ENCODE measurements at regions not wholly inside any gene's neighbourhood (a gene's known extent, or its start where the extent isn't known, plus 50 kb on each side); places are given as distances from the start of the nearest gene placed in this dataset.

DNA sequence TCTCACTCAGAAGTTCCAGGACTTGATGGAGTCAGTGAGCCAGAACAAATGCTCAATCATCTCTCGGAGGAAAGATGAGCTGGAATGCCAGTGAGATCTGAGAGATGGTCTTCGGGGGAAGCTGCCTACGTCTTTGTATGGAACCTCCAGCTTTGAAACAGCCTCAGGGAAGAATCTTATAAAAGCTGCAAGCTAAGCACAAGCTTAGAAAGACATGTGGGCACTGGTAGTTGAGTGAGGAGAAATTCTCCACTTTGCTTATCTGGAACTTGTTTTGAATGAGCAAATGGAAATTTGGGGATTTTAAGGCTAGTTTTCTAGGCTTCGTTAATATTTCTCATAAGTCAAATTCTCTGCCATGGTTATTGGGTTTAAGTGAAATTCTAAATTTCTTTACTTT is 594.4 kb downstream of the QKI start:
- no peak for DNase-seq
- Histone ChIP-seq H3K4me3 (no peak overlapping the region), H3K27ac (no peak overlapping the region), H3K27me3 (no peaks in the 10 kb centered on the region), H3K4me1 (0 out of 2 replicates have a peak, but pooled peaks cover 3% of the 10 kb centered on the region), H3K36me3 (no peaks in the 10 kb centered on the region), H3K9me3 (replicated peaks) (no peaks in the 10 kb centered on the region)

DNA sequence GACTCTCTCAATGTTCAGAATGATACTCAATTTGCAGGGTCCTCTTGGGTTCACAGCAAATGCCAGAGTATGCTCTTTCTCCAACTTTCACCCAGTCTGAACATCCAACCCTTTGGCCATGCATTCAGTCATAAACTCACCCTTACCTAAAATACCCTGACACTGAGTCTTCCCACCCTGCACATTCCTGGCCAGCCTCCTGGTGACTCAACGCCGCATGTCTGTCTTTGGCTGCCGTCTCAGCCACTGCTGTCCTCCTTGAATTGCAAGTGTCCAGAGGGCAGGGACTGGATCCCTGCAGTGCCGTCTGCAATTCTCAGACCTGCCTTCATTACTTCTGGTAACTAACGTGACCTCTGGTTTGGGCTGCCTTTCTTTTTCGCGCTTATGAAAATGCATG is 593.4 kb downstream of the QKI start:
- H3K4me3 ChIP-seq: no peak overlapping the region
- H3K4me1 ChIP-seq: no peaks in the 10 kb centered on the region
- no peaks in the 10 kb centered on the region for H3K36me3 ChIP-seq
- DNase-seq: no peak
- H3K27ac ChIP-seq: no peak overlapping the region
- no peaks in the 10 kb centered on the region for H3K9me3 ChIP-seq (replicated peaks)
- H3K27me3 ChIP-seq: no peaks in the 10 kb centered on the region

DNA sequence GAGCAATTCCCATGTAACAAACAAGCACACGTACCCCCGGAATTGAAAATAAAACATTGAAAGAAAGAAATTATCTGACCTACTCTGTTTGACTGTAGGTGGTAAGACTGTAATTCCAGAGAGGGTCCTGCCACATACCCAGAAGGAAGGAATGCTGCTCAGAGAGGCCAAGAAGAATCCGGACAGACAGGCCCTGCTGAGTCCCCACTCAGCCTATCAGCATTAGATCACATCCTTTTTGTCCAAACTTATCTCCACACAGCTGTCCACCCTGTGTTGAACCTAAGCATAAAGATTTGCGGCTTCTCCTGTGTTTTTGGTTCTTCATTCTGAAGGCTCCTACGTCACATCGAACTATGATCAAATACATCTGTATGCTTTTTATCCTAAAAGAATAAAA is 591.9 kb downstream of the QKI start:
- Histone ChIP-seq H3K4me3 (no peak overlapping the region), H3K9me3 (replicated peaks) (no peaks in the 10 kb centered on the region; the same call in 1 of the 2 replicates), H3K36me3 (no peaks in the 10 kb centered on the region), H3K4me1 (no peaks in the 10 kb centered on the region), H3K27me3 (no peaks in the 10 kb centered on the region), H3K27ac (no peak overlapping the region)
- no peak for DNase-seq

DNA sequence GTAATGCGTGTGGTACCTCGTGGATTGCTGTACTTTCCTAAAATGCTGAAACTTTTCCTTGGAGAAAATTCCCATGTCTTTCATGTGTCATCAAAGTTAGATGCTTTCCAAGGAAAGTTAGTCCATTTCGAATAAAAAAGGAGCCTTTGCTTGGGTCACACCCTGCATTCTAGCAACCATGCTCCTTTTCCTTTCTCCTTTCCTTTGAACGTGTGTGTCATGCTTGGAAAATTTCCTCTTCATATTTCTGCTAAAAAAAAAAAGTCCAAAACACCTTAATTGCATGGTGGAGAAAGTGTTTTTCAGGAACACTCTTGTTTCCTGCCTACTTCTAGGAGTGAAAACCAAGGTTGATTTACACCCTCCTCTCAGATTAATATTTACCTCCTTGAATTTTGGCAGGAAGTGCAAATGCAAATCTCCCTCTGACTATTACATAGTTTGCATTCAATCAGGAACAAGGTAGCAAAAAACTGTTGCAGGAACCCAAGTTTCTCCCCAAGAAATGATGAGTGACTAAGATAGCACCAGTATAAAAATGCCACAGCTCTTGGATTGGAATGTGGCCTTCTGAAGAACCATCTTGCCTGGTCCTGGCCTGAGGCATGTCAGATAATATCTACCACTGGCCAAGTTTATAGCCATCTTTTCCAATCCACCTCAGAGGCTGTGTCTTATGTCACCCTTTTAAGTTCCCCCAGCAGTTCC is 590.6 kb downstream of the QKI start:
- no peak overlapping the region for H3K4me3 ChIP-seq
- peaks cover 5% of the 10 kb centered on the region; the same call in 1 of the 2 replicates for H3K9me3 ChIP-seq (replicated peaks)
- no peaks in the 10 kb centered on the region for H3K27me3 ChIP-seq
- DNase-seq: no peak
- no peak overlapping the region for H3K27ac ChIP-seq
- H3K4me1 ChIP-seq: no peaks in the 10 kb centered on the region
- no peaks in the 10 kb centered on the region for H3K36me3 ChIP-seq

DNA sequence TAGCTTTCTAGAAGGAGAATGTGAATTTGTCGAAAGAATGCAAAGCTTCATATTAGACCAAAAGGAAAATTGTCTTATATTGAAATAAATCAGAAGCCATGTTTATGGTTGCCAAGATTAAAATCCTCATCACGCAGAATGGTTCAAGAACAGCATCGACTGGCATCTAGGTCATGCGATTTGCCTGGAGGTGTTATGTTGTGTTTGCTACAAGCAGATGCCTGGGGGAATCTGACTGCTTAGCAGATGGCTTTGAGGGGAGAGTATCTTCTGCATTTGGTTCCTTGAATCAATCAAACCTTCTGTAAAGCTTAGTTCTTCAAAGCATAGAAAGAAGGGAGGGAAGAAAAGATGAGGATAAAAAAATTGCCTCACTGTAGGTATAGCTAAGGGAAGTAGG is 585.8 kb downstream of the QKI start:
- no peak overlapping the region for H3K27ac ChIP-seq
- no peaks in the 10 kb centered on the region for H3K36me3 ChIP-seq
- no peaks in the 10 kb centered on the region for H3K27me3 ChIP-seq
- no peak overlapping the region for H3K4me3 ChIP-seq
- no peak for DNase-seq
- peaks cover under 1% of the 10 kb centered on the region; the same call in 1 of the 2 replicates for H3K4me1 ChIP-seq
- peaks cover 5% of the 10 kb centered on the region; the same call in 1 of the 2 replicates for H3K9me3 ChIP-seq (replicated peaks)

DNA sequence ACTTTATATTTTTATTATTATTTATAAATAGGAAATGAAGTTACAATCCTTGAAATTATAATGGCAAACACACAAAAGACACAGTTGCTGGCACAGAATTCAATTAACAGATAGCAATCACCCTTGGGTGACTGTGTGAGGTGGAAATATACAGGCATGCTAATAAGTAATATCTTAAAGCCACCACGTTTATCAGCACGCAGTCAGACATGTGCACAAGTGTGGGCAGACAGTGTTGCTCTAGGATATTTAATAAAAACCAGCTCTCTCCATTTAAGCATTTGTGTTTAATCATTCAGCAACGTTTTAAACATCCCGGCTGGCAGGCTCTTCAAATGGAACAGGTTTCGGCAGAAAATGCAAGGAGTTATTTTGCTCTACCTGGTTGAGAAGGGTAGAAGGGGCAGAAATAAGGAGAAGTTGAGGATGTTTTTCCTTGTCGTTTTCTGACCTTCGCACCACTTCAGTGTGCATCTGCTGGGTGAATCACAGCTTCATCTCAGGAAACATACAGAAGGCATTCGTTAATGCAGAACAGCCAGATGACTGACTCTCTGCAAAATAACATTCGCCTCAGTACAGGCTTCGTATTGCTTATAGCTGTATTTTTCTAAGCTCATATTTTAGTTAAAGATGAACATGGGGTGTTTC is 585.1 kb downstream of the QKI start:
- Histone ChIP-seq H3K36me3 (no peaks in the 10 kb centered on the region), H3K4me3 (no peak overlapping the region), H3K27me3 (no peaks in the 10 kb centered on the region), H3K9me3 (replicated peaks) (peaks cover 5% of the 10 kb centered on the region; the same call in 1 of the 2 replicates), H3K4me1 (peaks cover 8% of the 10 kb centered on the region), H3K27ac (no peak overlapping the region)
- no peak for DNase-seq

DNA sequence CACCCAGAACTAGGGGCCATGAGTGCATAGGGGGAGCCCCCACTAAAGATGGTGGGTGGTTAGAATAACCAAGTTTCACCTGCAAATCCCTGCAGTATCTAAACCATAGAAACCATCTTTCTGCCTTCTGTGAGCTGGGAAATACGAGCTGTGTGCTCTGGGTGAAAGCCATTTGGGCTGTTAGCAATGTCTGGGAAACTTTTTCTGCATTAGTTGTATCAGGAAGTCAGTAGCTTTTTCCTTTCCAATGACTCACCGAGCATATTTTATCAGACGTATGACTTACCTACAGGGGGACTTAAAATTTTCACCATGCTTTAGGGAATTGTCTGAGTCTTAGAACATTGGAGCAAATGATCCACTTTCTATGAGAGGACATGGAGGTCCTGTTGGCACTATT is 584.0 kb downstream of the QKI start:
- Histone ChIP-seq H3K36me3 (no peaks in the 10 kb centered on the region), H3K27ac (no peak overlapping the region), H3K4me3 (no peak overlapping the region), H3K27me3 (no peaks in the 10 kb centered on the region), H3K4me1 (peaks cover 19% of the 10 kb centered on the region), H3K9me3 (replicated peaks) (peaks cover 5% of the 10 kb centered on the region; the same call in 1 of the 2 replicates)
- DNase-seq: no peak

DNA sequence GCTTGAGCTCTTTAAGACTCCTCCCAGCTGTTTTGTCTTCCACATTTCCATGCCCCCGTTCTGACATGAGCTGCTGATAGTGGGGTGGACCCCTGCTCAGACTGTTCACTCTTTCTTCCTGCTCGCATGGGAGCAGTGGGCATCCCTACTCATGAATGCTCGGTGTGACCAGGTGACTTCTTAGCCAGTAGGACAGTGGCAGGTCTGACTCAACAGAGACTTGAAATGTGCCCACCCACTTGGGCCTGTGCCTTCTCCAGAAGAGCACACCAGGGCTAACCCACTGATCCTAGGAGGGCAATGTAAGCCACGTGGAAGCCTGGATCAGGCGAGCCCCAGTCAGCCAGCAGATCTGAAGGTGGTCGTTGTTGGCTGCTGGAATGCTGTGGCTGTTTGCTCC is 582.0 kb downstream of the QKI start:
- Histone ChIP-seq H3K4me3 (no peak overlapping the region), H3K9me3 (replicated peaks) (peaks cover 5% of the 10 kb centered on the region; the same call in 1 of the 2 replicates), H3K36me3 (no peaks in the 10 kb centered on the region), H3K27me3 (no peaks in the 10 kb centered on the region), H3K27ac (no peak overlapping the region), H3K4me1 (peaks cover 39% of the 10 kb centered on the region)
- DNase-seq: no peak

DNA sequence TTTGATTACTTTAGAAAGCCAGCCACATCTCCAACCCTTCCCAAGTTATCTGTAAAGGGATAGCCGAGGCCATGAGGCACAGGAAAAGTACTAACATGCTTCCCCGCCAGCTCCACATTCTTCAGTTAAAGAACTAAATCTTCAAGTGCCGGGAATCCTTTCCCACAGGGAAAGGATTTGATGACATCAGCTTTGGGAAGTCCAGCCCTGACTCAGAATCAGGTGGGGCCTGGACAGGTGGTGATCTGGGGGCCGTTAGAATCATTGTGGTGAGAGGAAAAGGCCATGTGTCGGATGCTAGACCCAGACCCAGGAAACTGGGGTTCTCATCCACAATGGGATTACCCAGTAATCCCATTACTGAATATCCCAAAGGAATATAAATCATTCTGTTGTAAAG is 580.0 kb downstream of the QKI start:
- H3K27me3 ChIP-seq: no peaks in the 10 kb centered on the region
- peak; percentile 71 to 75 for DNase-seq

DNA sequence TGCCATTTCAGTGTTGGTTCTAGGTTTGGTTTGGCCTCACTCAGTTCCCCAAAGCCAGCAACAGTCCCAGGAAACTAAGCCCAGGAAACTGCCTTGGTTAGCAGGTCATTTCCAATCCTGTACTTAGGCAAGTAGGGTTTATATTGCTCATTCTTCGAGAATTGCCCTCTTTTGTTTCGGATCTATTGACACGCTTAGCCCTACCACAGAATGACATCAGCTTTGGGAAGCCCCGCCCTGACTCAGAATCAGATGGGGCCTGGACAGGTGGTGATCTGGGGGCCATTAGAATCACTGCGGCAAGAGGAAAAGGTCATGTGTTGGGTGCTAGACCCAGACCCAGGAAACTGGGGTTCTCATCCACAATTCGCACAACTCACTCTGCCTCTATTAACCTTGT is 578.2 kb downstream of the QKI start:
- H3K27me3 ChIP-seq: no peaks in the 10 kb centered on the region
- peak overlapping the region; percentile 63 for H3K27ac ChIP-seq
- no peaks in the 10 kb centered on the region for H3K36me3 ChIP-seq
- H3K4me3 ChIP-seq: 0 out of 2 replicates have a peak overlapping the region, but pooled peaks have one; percentile 1
- no peaks in the 10 kb centered on the region for H3K9me3 ChIP-seq (replicated peaks)
- DNase-seq: peak; percentile 72 to 77
- H3K4me1 ChIP-seq: peaks cover 42% of the 10 kb centered on the region

More for the DNA sequence above, 580.0 kb downstream of the QKI start:
- no peaks in the 10 kb centered on the region for H3K36me3 ChIP-seq
- no peaks in the 10 kb centered on the region for H3K9me3 ChIP-seq (replicated peaks)
- no peak overlapping the region for H3K4me3 ChIP-seq
- H3K27ac ChIP-seq: peak overlapping the region; percentile 63
- H3K4me1 ChIP-seq: peaks cover 42% of the 10 kb centered on the region

DNA sequence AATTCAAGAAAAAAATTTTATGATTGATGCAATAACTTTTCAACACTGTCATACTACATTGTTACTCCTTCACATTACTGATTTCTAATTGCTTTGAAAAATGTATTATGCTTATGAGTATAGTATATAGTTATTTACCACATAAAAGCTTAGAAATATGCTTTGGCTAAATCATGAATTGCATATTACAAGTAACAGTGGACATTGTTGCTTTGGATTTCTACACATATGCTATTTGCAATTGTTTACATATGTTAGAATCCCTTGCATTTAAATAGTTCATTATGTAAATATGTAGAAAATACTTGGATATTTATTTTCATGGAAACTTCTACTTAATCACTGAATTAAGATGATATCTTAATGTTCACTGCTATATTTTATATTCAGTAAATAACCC is 577.5 kb downstream of the QKI start:
- no peak for DNase-seq
- no peaks in the 10 kb centered on the region for H3K27me3 ChIP-seq
- peak overlapping the region; percentile 63 for H3K27ac ChIP-seq
- H3K4me1 ChIP-seq: peaks cover 42% of the 10 kb centered on the region
- no peaks in the 10 kb centered on the region for H3K36me3 ChIP-seq
- 0 out of 2 replicates have a peak, but pooled peaks cover 2% of the 10 kb centered on the region for H3K9me3 ChIP-seq (replicated peaks)
- H3K4me3 ChIP-seq: no peak overlapping the region

DNA sequence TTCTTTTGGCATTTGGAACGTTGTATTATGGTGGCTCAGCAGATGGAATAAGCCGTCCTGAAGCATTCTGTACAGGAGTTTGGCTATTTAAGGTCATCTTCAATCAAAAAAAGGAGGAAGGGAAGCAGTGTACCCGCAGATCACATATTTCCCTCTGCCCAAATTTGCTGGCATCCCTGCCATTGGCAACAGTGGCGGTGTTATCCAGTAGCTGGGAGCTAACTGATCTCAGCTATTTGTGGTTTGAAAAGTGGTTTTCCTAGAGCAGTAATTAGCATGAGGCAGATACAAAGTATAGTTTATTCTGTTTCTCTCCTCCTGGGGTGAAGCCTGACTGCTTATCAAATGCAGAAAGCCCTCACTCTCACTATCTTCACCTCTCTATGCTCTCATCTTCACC is 576.8 kb downstream of the QKI start:
- Histone ChIP-seq H3K36me3 (no peaks in the 10 kb centered on the region), H3K27ac (peak overlapping the region; percentile 63), H3K9me3 (replicated peaks) (0 out of 2 replicates have a peak, but pooled peaks cover 3% of the 10 kb centered on the region), H3K4me1 (peaks cover 45% of the 10 kb centered on the region), H3K27me3 (no peaks in the 10 kb centered on the region), H3K4me3 (no peak overlapping the region)
- DNase-seq: peak in 1 of 2 experiments; percentile 42

DNA sequence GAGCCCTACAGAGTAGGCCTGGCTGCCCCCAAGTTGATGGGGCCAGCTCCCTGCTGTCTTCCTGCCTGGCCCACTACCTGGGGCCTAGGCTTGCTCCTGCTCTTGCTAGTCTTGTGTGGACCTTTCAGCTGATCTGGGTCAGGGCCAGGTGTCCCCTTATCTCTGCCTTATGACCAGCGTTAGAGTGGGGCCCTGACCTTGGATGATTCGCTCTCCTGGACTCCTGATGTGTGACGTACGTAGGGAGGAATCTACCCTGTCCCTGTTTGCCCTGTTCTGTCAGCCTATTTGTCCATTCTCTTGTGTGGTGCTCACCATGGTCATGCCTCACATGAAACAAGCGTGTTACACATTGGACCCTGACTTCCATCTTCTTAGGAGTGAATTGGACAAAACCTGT is 571.8 kb downstream of the QKI start:
- Histone ChIP-seq H3K27me3 (no peaks in the 10 kb centered on the region), H3K27ac (peak overlapping the region; percentile 56; the same call in 1 of the 2 replicates), H3K4me3 (no peak overlapping the region), H3K36me3 (no peaks in the 10 kb centered on the region), H3K4me1 (peaks cover 32% of the 10 kb centered on the region), H3K9me3 (replicated peaks) (0 out of 2 replicates have a peak, but pooled peaks cover 3% of the 10 kb centered on the region)
- DNase-seq: peak in 1 of 2 experiments; percentile 32

DNA sequence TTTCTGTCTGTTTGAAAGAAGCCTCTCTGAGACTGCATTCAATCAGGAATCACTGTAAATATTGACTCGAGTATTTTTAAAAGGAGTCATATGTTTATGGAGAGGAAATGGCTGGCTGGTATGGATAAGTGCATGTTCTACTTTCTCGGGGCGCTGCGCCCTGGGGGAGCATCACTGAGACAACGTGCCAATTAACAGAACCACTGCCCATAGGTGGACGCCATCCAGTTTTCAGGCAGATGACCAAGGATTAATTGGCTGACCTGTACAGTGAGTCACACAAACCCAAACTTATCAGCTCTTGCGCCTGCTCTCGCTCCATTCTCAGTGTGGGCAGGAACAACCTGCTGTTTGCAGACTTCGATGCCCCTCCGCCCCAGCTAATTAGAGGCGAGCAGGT is 571.2 kb downstream of the QKI start:
- DNase-seq: no peak
- Histone ChIP-seq H3K36me3 (no peaks in the 10 kb centered on the region), H3K27ac (peak overlapping the region; percentile 56), H3K27me3 (no peaks in the 10 kb centered on the region), H3K4me1 (peaks cover 31% of the 10 kb centered on the region), H3K9me3 (replicated peaks) (0 out of 2 replicates have a peak, but pooled peaks cover 3% of the 10 kb centered on the region), H3K4me3 (no peak overlapping the region)

DNA sequence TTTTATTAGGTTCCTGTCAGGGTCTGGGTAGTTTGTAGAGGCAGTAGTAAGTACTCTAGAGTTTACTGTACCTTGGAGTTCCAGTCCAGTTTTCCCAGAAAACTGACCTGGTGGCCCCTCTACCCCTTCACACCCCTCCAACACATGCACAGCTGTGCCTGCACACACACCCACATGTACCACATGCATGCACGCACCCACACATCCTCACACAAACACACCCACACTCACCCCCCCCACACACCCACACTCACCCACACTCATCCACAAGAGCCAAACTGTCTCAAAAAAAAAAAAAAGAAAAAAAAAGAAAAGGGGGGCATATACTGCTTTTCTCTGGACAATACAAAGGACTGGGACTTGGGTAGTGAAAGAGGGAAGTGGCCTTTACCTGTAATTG is 570.5 kb downstream of the QKI start:
- Histone ChIP-seq H3K27me3 (no peaks in the 10 kb centered on the region), H3K4me1 (peaks cover 31% of the 10 kb centered on the region), H3K4me3 (no peak overlapping the region), H3K27ac (peak overlapping the region; percentile 56), H3K36me3 (no peaks in the 10 kb centered on the region), H3K9me3 (replicated peaks) (0 out of 2 replicates have a peak, but pooled peaks cover 3% of the 10 kb centered on the region)
- DNase-seq: no peak
